ENCODE measurements at regions not wholly inside any gene's neighbourhood (a gene's known extent, or its start where the extent isn't known, plus 50 kb on each side); places are given as distances from the start of the nearest gene placed in this dataset.
"Not testable (repeated sequence)": the region's sequence is repeated elsewhere in the genome, so short reads cannot be mapped to it uniquely, and the experiment has no call there.

DNA sequence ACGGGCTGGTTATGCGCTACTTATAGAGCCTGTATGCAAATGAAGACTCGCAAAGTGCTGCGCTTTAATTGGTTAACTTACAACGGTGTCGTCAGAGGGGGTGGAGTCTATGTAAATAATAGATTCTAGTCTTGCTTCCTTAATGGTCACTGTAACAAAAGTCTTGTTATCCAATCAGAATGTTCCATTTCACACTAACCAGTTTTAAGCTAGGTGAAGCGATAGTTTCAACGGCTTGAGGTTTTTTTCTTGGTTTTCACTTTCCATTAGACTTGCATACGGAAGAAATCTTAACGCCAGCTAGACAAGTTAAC is 66.9 kb downstream of the FAM72B start:
- not testable (repeated sequence) for DNase-seq

GRCh38 chr1:121117622-121118479 is 66.3 kb downstream of the FAM72B start:
- peak in 1 of 5 donors; percentile 0 for DNase-seq

Measured in T-helper 1 cell (primary cell).